ENCODE measurements at regions not wholly inside any gene's neighbourhood (a gene's known extent, or its start where the extent isn't known, plus 50 kb on each side); places are given as distances from the start of the nearest gene placed in this dataset.

DNA sequence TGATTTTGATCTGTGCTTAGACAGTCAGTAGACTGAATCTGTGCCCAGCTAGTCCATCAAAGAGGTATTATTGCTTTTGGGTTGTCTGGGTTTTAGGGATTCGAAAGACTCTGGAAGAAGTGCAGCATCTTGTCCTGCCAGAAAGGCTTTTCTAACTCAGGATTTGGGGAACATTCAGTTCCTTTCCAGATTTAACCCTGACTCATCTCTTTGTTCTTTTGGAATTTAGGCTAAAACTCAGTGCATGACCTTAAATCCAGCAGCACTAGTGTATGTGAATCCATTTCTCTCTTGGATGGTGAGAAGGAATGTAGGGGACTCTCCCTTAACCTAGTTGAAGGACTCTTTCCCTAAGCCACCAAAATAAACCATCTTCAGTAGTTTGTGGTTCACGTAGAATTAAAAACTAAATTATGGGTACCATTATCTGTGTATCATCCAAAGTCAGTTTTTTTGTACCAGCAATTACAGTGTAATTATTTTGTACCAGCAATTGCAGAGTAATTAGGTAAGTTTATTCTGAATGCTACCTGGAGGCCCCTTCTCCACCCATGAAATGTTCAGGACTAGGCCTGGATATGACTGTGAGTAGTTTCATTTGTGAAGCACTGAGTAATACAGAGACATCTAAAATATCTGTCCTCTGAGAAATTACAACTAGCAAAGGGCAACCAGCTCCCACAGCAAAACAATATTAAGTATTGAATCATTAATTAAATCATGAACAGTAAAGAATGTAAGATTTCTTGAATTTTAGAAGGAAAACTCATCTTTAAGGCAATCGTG lies 384.0 kb downstream of the TMA16 start:
- Histone ChIP-seq H3K4me1 (no peaks in the 10 kb centered on the region), H3K36me3 (no peaks in the 10 kb centered on the region), H3K9me3 (peaks cover 0 to 3% (median 0%) of the 10 kb centered on the region in 11 donors), H3K27me3 (no peaks in the 10 kb centered on the region), H3K27ac (no peak overlapping the region), H3K4me3 (no peak overlapping the region)
- intact Hi-C loops (cut with DNase I): no loop called here
- WGBS, 2 donors: 83 to 86% methylated on average over 3 of the region's 3 CpGs
- no peak for ATAC-seq
- DNase-seq: no peak
- no peak for TF ChIP-seq CTCF (IDR thresholded peaks at IDR 0.05)

GRCh38 chr4:163892417-163892816 lies 397.9 kb downstream of the TMA16 start:
- Histone ChIP-seq H3K4me3 (no peak overlapping the region), H3K27me3 (no peaks in the 10 kb centered on the region), H3K27ac (no peak overlapping the region), H3K4me1 (no peaks in the 10 kb centered on the region), H3K36me3 (no peaks in the 10 kb centered on the region), H3K9me3 (peaks cover 0 to 9% (median 0%) of the 10 kb centered on the region in 11 donors)
- TF ChIP-seq CTCF (IDR thresholded peaks at IDR 0.05): no peak
- intact Hi-C loops (cut with DNase I): no loop called here
- no peak for DNase-seq
- no peak for ATAC-seq

DNA sequence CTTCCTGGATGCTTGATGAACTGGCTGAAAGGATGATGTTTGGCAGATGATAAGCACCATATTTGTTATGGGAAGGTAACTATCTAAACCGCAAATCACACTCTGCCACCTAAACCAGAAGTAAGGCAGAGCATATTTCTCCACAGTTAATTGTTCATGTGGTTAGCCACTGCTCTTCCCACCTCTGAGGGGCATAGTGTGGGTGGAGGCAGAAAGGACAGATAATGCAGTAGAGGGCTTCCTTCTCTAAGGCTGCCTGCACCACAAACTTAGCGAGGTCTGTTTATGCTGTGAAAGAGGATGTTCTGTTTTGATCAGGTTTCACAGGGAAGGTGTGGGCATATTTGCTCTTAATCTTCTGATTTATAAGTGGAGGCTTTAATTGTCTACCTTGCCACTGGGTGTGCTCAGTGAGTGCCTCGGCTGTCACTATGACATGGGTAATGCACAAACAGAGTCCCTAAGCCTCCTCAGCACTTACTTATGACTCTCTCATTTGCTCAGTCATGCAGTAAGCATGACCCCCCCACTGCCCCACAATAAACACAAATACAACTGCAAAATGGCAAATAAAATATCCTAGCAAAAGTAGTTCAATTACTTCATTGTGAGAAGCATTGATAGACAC lies 401.0 kb downstream of the TMA16 start:
- Histone ChIP-seq H3K27me3 (no peaks in the 10 kb centered on the region), H3K36me3 (no peaks in the 10 kb centered on the region), H3K4me1 (no peaks in the 10 kb centered on the region), H3K4me3 (no peak overlapping the region), H3K9me3 (peaks cover 0 to 10% (median 0%) of the 10 kb centered on the region in 11 donors), H3K27ac (no peak overlapping the region)
- no peak for DNase-seq
- no peak for TF ChIP-seq CTCF (IDR thresholded peaks at IDR 0.05)
- intact Hi-C loops (cut with DNase I): no loop called here
- 69 to 71% methylated on average over 3 of the region's 3 CpGs for WGBS, 2 donors
- ATAC-seq: no peak

GRCh38 chr4:163901319-163901718 lies 406.8 kb downstream of the TMA16 start:
- ATAC-seq (no peak), DNase-seq (no peak)
- Histone ChIP-seq H3K4me1 (no peaks in the 10 kb centered on the region), H3K27ac (no peak overlapping the region), H3K4me3 (no peak overlapping the region), H3K9me3 (peaks cover 0 to 10% (median 0%) of the 10 kb centered on the region in 11 donors), H3K36me3 (no peaks in the 10 kb centered on the region), H3K27me3 (no peaks in the 10 kb centered on the region)
- WGBS, 2 donors: 15% methylated on average over 1 of the region's 1 CpG
- no peak for TF ChIP-seq CTCF (IDR thresholded peaks at IDR 0.05)
- intact Hi-C loops (cut with DNase I): no loop called here
